ENCODE measurements at regions not wholly inside any gene's neighbourhood (a gene's known extent, or its start where the extent isn't known, plus 50 kb on each side); places are given as distances from the start of the nearest gene placed in this dataset.

DNA sequence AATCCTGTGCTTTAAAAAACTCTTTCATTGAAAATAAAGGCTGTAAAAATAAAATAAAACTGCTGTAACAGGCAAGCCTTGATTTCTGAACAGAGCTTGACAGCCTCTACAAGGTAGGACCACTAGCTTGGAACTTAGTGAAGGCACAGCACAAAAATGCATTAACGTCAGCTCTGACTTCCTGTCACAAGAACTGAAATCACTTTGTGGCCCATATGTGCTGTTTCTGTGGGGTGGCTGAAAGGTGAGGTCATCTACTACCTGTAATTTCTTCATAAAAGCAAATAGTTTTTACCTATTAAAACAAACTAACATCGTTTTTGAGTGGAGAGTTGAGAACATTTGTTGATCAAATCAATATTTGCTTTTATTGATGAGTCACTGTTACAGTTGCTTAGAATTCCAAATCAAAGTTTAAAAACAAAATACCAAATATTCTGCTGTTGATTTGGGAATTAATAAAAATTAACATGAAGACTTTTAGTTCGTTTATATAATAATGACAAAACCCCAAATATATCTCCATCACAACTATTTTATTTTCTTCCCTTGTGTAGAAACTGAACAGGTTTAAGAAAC is 1034.1 kb downstream of the MCTP2 start:
- no peak for DNase-seq

DNA sequence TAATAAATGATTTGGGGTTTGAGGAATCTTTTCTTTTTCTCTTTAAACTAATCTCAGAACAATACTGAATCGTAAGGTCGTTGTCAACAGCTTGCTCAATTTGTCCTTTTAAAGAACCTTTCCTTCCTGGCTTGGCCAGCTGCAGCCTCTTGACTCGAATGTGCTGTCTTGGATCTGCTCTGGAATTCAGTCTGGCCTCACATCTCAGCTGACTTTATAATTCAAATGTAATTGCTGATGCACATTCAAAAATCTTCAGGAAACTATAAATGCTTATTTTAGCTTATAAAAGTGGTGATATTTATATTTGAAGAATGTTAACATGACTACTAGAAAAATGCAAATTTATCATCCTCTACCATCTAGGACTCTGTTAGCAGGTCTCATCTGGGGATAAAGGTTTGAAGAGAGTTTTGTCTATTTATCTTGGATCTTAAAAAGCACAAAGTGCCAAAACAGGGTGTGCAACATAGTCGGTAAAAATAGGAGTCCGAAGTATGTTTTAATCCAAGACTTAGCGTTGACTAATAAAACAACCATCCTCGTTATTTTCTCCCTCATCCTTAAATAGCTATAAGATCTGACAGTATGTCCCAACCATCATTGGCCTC is 1035.2 kb downstream of the MCTP2 start:
- no peak for DNase-seq

- DNase-seq, result no peak
Observed at GRCh38 chr15:95267481-95267880, 1036.1 kb downstream of the MCTP2 start.

- DNase-seq, result no peak
Observed at GRCh38 chr15:95269242-95270183, 1038.2 kb downstream of the MCTP2 start.

DNA sequence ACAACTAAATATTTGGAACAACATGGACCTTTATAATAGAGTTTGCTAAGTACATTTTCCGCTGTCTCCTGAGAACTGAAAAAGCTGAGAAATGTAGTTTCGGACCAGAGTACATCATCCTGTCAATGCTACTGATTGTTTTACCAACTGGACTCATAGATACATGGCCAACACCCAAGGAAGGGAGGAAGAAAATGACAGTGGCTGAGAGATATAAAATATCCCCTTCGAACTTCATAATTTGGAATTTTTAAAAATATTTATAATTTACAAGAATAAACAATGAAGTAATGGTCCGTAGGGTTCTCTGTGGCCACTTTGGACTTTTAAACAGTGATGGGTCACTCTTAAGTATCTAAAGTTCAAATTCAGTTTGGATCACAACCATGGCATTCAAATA is 1042.7 kb downstream of the MCTP2 start:
- no peak for DNase-seq

DNA sequence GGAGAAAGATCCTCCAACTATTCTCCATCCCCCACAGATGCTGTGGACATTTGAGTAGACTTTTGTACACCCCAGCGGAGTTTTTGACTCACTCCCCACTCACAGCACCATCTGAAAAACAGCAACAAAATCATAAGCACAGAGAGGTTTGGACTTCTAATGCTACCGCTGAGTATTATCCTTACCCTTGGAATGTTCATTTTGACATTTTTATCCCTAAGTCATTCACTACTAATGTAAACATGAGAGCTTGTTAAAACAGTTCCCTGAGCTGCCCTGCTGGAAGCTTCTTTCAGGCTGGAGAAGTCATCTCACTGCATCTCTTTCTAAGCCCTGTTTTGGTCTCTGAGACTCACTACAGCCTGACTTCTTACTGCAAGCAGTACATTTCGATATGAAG is 1045.9 kb downstream of the MCTP2 start:
- DNase-seq, result no peak

DNA sequence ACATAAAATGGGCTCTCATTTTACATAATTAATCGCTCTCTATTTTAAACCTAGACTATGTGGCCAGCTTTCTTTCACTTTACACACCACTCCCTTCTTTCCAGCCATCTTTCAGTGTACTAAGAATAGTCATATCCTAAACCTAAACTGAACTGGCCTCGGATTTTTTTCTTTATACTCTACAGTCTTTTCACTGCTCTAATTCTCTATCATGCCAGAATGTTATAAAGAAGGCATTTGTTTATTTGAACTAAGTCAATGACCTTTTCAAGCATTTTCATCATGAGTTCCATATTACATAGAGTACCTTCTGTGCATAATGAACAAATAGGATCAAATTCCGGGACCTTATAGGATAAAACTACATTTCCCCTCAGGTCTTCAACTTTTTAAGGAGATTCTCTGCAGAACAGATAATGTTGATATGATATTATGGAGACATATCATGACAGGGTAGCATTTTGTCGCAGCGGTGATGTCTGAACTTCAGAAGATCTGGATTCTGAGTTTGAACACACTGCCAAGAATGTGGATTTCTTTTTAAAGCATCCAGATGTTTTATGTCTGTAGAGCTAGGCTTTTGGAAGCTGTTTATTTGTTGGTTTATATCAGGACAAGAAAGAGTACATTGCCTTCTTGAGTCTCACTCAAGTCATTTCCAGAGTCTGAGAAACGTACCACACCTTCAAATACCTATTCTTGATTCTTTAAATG is 1047.3 kb downstream of the MCTP2 start:
- DNase-seq, result no peak

GRCh38 chr15:95279277-95280019 is 1048.1 kb downstream of the MCTP2 start:
- DNase-seq, result no peak

DNA sequence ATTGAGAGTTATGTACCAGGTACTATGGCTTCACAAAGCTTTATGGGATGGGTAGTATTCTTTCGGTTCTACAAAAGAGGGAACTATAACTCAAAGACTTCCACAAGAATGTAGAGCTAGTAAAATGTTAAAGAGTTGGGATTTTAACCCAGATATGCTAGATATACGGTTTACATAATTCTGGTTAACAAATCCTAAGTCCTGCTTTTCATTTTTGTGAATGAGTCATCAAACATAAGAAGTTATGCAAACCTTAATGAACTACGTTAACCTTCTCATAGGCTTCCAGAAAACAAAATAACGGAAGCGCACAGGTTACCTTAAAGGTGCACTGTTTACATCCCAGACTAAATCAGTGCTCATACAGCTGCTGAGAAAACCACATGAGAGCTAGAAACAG is 1049.3 kb downstream of the MCTP2 start:
- no peak for DNase-seq

DNA sequence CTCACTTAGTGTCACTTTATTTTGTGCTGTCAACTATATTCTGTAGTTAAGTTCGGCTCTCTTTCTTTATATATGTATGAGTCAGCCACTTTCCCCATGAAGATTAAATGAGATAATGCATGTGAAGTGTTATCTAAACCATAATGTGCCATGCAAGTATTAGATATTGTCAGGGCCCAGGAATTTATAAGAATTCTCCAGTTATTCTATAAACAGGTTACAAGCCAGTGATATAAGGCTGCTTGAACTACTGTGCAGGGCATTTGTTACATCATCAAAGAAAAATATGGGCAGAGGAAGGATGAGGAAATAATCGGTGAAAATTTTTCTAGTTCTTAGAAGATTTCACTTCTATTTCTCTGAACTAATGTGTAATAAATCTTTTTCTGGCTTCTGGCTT is 1049.0 kb upstream of the NR2F2 start:
- DNase-seq, result no peak

- no peak for DNase-seq
Observed at GRCh38 chr15:95284492-95284891, 1046.0 kb upstream of the NR2F2 start.

- DNase-seq, result no peak
Observed at GRCh38 chr15:95284933-95285421, 1045.5 kb upstream of the NR2F2 start.

DNA sequence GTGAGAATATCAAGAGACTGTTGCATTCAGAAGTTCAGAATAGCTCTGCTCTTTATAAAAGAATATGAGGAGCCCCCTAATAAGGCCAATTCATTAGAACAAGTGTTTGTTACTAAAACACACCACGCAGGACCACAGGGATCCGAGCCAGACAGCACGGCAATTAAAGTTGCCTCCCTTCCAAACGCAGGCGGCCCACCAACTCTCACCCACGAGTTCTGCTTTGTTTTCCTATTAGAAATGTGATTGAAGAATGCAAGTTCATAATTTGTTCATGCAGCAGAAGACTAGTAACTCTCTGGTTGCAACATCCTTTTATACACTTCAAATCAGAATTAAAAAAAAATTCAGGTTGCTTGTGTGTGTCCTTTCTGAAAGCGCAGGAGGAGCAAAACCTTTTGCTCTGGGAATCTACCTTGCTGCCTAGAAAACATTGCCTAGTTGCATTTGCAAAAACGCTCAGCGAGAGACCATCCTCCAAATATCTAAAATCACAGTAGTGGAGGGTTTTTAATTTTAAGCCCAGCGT is 1044.1 kb upstream of the NR2F2 start:
- no peak for DNase-seq

- DNase-seq, result no peak
Observed at GRCh38 chr15:95287720-95288103, 1042.8 kb upstream of the NR2F2 start.

GRCh38 chr15:95288626-95289025 is 1041.9 kb upstream of the NR2F2 start:
- no peak for DNase-seq

- no peak for DNase-seq
Observed at GRCh38 chr15:95290176-95290974, 1040.1 kb upstream of the NR2F2 start.

- no peak for DNase-seq
Observed at GRCh38 chr15:95291898-95292472, 1038.5 kb upstream of the NR2F2 start.

- no peak for DNase-seq
Observed at GRCh38 chr15:95292785-95293450, 1037.6 kb upstream of the NR2F2 start.

- DNase-seq, result no peak
Observed at GRCh38 chr15:95293456-95294031, 1037.0 kb upstream of the NR2F2 start.

DNA sequence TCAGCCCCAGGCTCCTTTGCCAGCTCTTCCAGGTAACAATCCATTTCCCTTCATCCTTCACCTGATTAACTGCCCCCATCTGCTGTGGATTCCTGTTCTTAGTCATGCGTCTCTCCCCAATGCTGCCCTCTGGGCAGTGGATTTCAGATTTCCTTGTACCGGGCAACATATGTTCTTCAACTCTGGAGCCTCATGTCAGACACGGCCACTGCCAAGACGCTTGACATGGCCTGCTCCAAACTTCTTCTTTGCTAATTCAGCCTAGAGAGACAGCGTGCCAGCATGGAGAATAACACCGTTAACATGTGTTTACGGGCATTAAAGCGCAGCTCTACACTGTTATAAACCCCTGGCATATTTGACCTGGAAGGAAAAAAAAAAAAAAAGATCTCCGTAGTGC is 1035.1 kb upstream of the NR2F2 start:
- DNase-seq, result no peak

Measured in activated effector memory CD4-positive, alpha-beta T cell treated with anti-CD3 and anti-CD28 coated beads, Interleukin-2, amount 50 U/mL, for 16 hours (primary cell).